ENCODE measurements at regions not wholly inside any gene's neighbourhood (a gene's known extent, or its start where the extent isn't known, plus 50 kb on each side); places are given as distances from the start of the nearest gene placed in this dataset.
"Not testable (repeated sequence)": the region's sequence is repeated elsewhere in the genome, so short reads cannot be mapped to it uniquely, and the experiment has no call there.

- DNase-seq = no peak
Measured at GRCh38 chr1:103344930-103345329, 180.6 kb upstream of the RNPC3 start.

- DNase-seq = no peak
Measured at GRCh38 chr1:103341377-103341880, 184.1 kb upstream of the RNPC3 start.

GRCh38 chr1:103337779-103338178 is 187.7 kb upstream of the RNPC3 start:
- no peak for DNase-seq

- no peak for DNase-seq
Measured at GRCh38 chr1:103336408-103336807, 189.1 kb upstream of the RNPC3 start.

- no peak for DNase-seq
Measured at GRCh38 chr1:103333141-103333540, 192.4 kb upstream of the RNPC3 start.

GRCh38 chr1:103327054-103327719 is 198.3 kb upstream of the RNPC3 start:
- no peak for DNase-seq

- DNase-seq = no peak
Measured at GRCh38 chr1:103326595-103326994, 198.9 kb upstream of the RNPC3 start.

GRCh38 chr1:103309786-103310185 is 201.5 kb upstream of the COL11A1 start:
- DNase-seq = no peak

GRCh38 chr1:103307751-103308150 is 199.4 kb upstream of the COL11A1 start:
- DNase-seq = no peak

- DNase-seq = no peak
Measured at GRCh38 chr1:103283841-103284669, 175.7 kb upstream of the COL11A1 start.

GRCh38 chr1:103283371-103283770 is 175.0 kb upstream of the COL11A1 start:
- no peak for DNase-seq

- DNase-seq = no peak
Measured at GRCh38 chr1:103275725-103276124, 167.4 kb upstream of the COL11A1 start.

- no peak for DNase-seq
Measured at GRCh38 chr1:103274886-103275285, 166.6 kb upstream of the COL11A1 start.

- DNase-seq = no peak
Measured at GRCh38 chr1:103273106-103273505, 164.8 kb upstream of the COL11A1 start.

GRCh38 chr1:103271471-103271870 is 163.1 kb upstream of the COL11A1 start:
- DNase-seq = not testable (repeated sequence)

- DNase-seq = no peak
Measured at GRCh38 chr1:103267893-103268292, 159.6 kb upstream of the COL11A1 start.

GRCh38 chr1:103267266-103267665 is 158.9 kb upstream of the COL11A1 start:
- no peak for DNase-seq

GRCh38 chr1:103266036-103266435 is 157.7 kb upstream of the COL11A1 start:
- DNase-seq = no peak

GRCh38 chr1:103265551-103265950 is 157.2 kb upstream of the COL11A1 start:
- no peak for DNase-seq

GRCh38 chr1:103259982-103260381 is 151.7 kb upstream of the COL11A1 start:
- no peak for DNase-seq

- no peak for DNase-seq
Measured at GRCh38 chr1:103256490-103256889, 148.2 kb upstream of the COL11A1 start.

- no peak for DNase-seq
Measured at GRCh38 chr1:103254691-103255090, 146.4 kb upstream of the COL11A1 start.

GRCh38 chr1:103250441-103250861 is 142.1 kb upstream of the COL11A1 start:
- no peak for DNase-seq

GRCh38 chr1:103248417-103249102 is 140.2 kb upstream of the COL11A1 start:
- DNase-seq = no peak

Measured in T1000 (cell line).